Neural progenitor cell (in vitro differentiated cells): ENCODE measurements at regions not wholly inside any gene's neighbourhood (a gene's known extent, or its start where the extent isn't known, plus 50 kb on each side); places are given as distances from the start of the nearest gene placed in this dataset.

Source experiments
- EZH2phosphoT487 ChIP-seq: fragments of 200-600 bp; sonication (generic); IDR thresholded peaks from 2 replicates; pipeline ENCODE4 v1.6.1; 2017; ENCODE audit warnings: antibody characterized with exemption
- TF ChIP-seq, protein P1 (sequence below): fragments of 200-600 bp; sonication (generic); IDR thresholded peaks from 2 replicates; pipeline ENCODE4 v1.5.1; 2017; ENCODE audit warnings: antibody characterized with exemption, mild to moderate bottlenecking

DNA sequence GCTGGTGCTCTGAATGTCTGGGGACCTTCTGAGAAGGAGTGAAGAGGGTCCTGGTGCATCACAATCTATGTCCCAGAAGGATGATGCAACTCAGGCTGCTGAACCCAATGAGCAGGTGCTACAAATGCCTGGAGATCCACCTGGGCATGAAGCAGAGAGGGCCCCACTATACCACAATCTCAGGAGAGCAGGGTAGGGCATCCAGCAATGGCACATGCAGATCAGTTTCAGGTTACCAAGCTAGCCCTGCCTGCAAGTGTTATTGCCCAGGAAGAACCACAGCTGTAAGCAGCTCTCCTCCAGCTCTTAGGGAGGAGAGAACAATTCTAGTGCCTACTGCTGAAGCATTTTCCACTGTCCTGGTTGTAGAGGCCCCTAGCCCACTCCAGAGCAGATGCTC, 389.2 kb upstream of the TNC start:
- TF ChIP-seq, protein P1, sequence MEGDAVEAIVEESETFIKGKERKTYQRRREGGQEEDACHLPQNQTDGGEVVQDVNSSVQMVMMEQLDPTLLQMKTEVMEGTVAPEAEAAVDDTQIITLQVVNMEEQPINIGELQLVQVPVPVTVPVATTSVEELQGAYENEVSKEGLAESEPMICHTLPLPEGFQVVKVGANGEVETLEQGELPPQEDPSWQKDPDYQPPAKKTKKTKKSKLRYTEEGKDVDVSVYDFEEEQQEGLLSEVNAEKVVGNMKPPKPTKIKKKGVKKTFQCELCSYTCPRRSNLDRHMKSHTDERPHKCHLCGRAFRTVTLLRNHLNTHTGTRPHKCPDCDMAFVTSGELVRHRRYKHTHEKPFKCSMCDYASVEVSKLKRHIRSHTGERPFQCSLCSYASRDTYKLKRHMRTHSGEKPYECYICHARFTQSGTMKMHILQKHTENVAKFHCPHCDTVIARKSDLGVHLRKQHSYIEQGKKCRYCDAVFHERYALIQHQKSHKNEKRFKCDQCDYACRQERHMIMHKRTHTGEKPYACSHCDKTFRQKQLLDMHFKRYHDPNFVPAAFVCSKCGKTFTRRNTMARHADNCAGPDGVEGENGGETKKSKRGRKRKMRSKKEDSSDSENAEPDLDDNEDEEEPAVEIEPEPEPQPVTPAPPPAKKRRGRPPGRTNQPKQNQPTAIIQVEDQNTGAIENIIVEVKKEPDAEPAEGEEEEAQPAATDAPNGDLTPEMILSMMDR = no peak
- no peak for TF ChIP-seq EZH2phosphoT487
